ENCODE measurements at regions not wholly inside any gene's neighbourhood (a gene's known extent, or its start where the extent isn't known, plus 50 kb on each side); places are given as distances from the start of the nearest gene placed in this dataset.

- intact Hi-C loops (cut with DNase I), result loop anchor here (10.0 kb wide), 1 partner anchor 54 kb away; no protein-coding TSS in a partner anchor
- peak in 1 of 10 donors; percentile 53 for DNase-seq
Observed at GRCh38 chr2:43030551-43031307, 195.7 kb downstream of the ZFP36L2 start.

GRCh38 chr2:43029186-43029585 is 197.2 kb downstream of the ZFP36L2 start:
- peak in 1 of 10 donors; percentile 43 for DNase-seq
- intact Hi-C loops (cut with DNase I), result loop anchor here (5.0 kb wide), 1 partner anchor 453 kb away; no protein-coding TSS in a partner anchor

GRCh38 chr2:43028188-43028587 is 198.2 kb downstream of the ZFP36L2 start:
- DNase-seq, result peak in 1 of 10 donors; percentile 40
- intact Hi-C loops (cut with DNase I), result loop anchor here (5.0 kb wide), 1 partner anchor 454 kb away; no protein-coding TSS in a partner anchor

- intact Hi-C loops (cut with DNase I), result loop anchor here (5.0 kb wide), 1 partner anchor 455 kb away; no protein-coding TSS in a partner anchor
- peak in 1 of 10 donors; percentile 79 for DNase-seq
Observed at GRCh38 chr2:43027097-43027873, 199.1 kb downstream of the ZFP36L2 start.

DNA sequence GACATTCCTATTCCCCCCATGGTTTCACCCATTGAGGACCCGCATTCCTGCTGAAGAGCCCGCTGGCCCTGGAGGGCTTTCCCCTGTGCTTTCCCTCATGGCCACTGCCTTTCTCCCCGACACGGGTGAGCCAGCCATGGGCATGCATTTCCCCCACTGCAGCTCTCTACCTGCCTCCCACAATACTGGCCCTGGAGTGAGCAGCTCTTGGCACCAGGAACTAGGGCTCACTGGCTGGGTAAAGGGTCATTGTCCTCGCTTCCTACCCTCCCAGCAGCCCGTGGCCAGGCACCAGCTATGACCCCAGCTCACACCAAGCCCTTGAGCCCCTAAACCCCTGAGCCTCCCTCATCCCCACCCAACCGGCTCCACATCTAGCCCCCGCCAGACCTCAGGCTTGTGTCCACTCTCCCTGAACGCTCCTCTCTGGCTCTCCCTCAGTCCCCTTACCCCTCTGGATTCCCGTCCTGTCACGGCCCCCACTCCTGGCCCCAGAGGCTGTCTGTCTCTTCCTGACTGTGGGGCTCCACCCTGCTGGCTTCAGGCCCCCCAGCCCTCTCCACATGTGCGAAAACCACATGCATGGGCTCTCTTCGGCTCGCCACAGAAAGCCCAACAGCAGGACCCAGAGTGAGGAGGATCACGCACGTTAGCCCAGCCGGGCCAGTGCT is 199.8 kb downstream of the ZFP36L2 start:
- peak in 1 of 10 donors; percentile 76 for DNase-seq
- intact Hi-C loops (cut with DNase I), result loop anchor here (5.0 kb wide), 1 partner anchor 456 kb away; no protein-coding TSS in a partner anchor

- intact Hi-C loops (cut with DNase I), result loop anchor here (2.0 to 5.0 kb wide), 2 partner anchors 77 to 456 kb away; no protein-coding TSS in a partner anchor
- DNase-seq, result peak in 1 of 10 donors; percentile 22
Observed at GRCh38 chr2:43025709-43026295, 200.6 kb downstream of the ZFP36L2 start.

- DNase-seq, result peak; percentile 46 to 93 (median 77)
- intact Hi-C loops (cut with DNase I), result loop anchor here (1.0 to 5.0 kb wide), 4 partner anchors 78 to 458 kb away; no protein-coding TSS in a partner anchor
Observed at GRCh38 chr2:43024515-43025011, 201.8 kb downstream of the ZFP36L2 start.

GRCh38 chr2:43023791-43024514 is 202.5 kb downstream of the ZFP36L2 start:
- intact Hi-C loops (cut with DNase I), result loop anchor here (1.0 to 5.0 kb wide), 4 partner anchors 77 to 205 kb away; no protein-coding TSS in a partner anchor
- peak in 1 of 10 donors; percentile 71 for DNase-seq

DNA sequence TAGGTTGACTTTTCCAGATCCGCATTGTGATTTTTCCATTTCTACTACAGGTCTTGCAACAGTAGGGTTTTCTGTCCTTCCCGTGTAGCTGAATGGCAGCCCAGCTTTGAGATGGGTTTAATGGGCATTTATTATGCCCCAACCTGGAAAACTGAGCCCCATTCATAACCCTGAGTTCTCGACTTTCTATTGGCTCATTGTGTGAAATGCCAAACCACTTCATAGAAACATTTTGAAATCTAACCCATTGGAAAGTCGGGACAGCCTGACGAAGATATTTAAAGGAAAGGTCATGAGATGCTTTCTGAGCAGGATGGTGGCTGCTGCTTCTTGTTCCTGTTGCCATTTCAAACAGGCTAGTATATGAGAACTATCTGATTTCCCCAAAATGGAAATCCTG is 203.5 kb downstream of the ZFP36L2 start:
- intact Hi-C loops (cut with DNase I), result loop anchor here (1.0 to 5.0 kb wide), 3 partner anchors 48 to 196 kb away; no protein-coding TSS in a partner anchor
- peak in 1 of 10 donors; percentile 15 for DNase-seq

- peak in 9 of 10 donors; percentile 40 to 96 (median 72) for DNase-seq
- intact Hi-C loops (cut with DNase I), result loop anchor here (1.0 to 5.0 kb wide), 3 partner anchors 47 to 195 kb away; no protein-coding TSS in a partner anchor
Observed at GRCh38 chr2:43021791-43022509, 204.5 kb downstream of the ZFP36L2 start.

DNA sequence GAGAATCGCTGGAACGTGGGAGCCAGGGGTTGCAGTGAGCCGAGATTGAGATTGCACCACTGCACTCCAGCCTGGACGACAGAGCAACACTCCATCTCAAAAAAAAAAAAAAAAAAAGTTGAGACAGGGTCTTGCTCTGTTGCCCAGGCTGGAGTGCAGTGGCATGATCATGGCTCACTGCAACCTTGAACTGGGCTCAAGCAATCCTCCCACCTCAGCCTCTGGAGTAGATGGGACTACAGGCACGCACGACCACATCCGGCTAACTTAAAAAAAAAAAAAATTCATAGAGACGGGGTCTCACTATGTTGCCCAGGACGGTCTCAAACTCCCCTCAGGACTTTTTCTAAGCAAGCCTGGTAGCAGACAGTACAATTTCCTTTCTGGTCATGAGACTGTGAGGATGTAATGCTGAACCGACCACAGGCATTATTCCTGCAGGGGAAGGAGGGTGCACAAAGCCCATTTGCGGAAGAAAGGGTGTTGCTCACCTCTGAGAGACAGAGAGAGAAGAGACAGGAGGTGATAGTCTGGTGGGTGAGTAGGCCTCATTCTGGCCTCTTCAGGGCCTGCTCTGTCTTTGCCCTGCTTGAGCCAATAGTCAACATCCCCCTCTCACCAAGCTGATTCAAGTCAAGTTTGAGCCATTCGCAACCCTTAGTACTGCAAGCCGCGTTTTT is 205.3 kb downstream of the ZFP36L2 start:
- intact Hi-C loops (cut with DNase I), result loop anchor here (5.0 kb wide), 1 partner anchor 194 kb away; no protein-coding TSS in a partner anchor

DNA sequence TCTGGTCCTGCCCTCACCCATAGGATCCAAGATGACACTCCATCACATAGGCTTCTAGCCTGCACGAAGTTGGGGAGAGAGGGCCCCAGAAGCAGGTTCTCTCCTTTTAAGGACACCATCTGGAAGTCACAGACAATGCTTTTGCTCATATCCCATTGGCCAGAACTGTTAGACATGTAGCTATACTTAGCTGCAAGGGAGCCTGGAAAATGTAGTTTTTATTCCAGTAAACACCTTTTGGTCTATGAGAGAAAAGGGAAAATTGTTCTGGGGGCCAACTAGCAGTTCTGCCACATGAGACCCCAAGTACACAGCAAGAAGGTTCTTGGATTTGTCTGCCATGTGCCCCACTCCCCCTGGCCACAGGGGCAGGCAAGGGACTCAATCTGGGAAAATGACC is 206.1 kb downstream of the ZFP36L2 start:
- intact Hi-C loops (cut with DNase I), result loop anchor here (5.0 kb wide), 1 partner anchor 193 kb away; no protein-coding TSS in a partner anchor
- peak in 1 of 10 donors; percentile 61 for DNase-seq

More for the DNA sequence above, 205.3 kb downstream of the ZFP36L2 start:
- DNase-seq, result peak in 1 of 10 donors; percentile 52

DNA sequence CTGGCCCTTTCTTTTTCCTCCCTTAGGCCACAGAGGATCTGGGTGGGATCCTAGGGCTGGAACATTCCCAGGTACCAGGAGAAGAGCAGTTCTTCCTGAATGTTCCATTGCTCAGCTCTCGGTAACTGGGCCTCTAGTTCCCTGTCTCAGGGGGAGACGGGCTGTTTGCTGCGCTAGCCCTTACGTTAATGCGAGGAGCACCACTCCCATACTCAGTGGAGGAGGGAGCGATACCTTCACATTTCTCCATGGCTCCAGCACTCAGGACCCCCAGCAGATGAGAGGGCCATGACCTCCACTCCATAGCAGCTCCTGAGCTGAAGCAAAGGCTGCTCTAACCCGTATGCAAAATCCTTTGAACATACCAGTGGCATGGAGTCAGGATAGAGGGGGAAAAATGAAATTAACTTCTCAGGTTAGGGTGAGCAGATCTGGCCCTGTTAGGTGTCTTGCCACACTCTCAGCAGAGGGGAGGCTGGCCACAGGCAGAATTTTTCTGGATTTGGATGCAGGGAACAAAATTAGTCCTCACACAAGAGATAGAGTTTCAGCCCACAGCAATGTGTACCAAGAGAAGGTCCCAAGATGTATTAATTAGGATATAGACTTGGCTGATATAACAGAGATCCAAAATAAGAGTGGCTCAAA is 206.7 kb downstream of the ZFP36L2 start:
- intact Hi-C loops (cut with DNase I), result loop anchor here (5.0 kb wide), 1 partner anchor 192 kb away; no protein-coding TSS in a partner anchor
- peak in 2 of 10 donors; percentile 10 to 24 for DNase-seq

GRCh38 chr2:43019025-43019367 is 207.4 kb downstream of the ZFP36L2 start:
- no peak for DNase-seq
- intact Hi-C loops (cut with DNase I), result no loop called here

DNA sequence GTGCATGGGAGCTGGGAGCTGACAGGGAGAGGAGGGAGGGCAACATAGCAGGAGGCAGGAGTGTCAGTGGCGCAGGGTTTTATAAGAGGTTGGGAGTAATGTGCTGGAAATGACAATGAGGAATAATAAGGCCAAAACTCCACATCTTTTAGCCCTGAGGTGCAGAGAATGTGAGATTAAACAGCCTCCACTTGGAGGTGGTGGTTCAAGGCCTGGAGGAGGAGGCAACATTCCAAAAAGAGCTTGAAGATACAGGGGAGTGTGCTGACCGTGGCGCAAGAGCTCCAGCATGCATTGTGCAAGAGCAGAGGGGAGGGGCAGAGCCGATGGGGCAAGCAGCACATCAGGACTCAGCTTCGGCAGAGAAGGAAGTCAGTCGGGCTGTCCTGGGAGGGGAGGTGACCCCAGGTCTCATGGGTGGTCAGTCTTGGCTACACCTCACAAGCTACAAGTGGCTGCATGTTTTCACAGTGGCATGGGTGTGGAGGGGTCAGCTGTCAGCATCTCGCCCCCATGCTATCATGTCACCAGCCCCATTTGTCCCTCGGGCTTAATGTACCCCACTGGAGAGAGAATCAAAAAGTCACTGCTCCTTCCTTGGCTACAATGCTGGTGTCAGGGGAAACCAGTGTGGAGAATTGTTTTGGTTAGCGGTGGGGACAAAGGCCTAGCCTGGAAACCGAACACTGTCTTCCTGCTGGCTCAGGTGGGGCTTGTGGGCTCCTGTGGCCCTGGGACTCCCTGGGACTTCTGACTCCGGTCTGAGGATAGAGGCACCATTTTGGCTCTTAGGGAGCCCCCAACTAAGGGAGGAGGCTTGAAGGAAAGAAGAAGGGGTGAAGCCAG is 208.0 kb downstream of the ZFP36L2 start:
- peak in 2 of 10 donors; percentile 49 to 89 for DNase-seq
- intact Hi-C loops (cut with DNase I), result no loop called here

- DNase-seq, result peak in 1 of 10 donors; percentile 1
- intact Hi-C loops (cut with DNase I), result no loop called here
Observed at GRCh38 chr2:43013821-43014345, 212.5 kb downstream of the ZFP36L2 start.
